SK-N-SH (cell line): ENCODE measurements at regions not wholly inside any gene's neighbourhood (a gene's known extent, or its start where the extent isn't known, plus 50 kb on each side); places are given as distances from the start of the nearest gene placed in this dataset.

Experiments
- CTCF ChIA-PET: fragments of 300-600, 350-600 bp; formaldehyde crosslinking; extraction: SDS; loops from one replicate; lab custom pipeline; 2021; lab: Yijun Ruan, JAX
- POLR2A ChIA-PET: fragments of 350-600 bp; sonication (Branson Sonifier 250); formaldehyde crosslinking; extraction: SDS; loops from one replicate; lab custom pipeline; 2020; ENCODE audit warnings: antibody characterized with exemption, inconsistent platforms; lab: Yijun Ruan, JAX
- DNase-seq: peaks from one replicate; pipeline ENCODE4 v3.0.0; 2012
- H2AFZ ChIP-seq: fragments of 200-600 bp; sonication (generic); 2 replicates; pipeline ENCODE4 v1.8.1; 2016; ENCODE audit warnings: antibody characterized with exemption, mild to moderate bottlenecking, low read depth
- H3F3A ChIP-seq: fragments of 200-600 bp; sonication (generic); replicated peaks from 2 replicates; pipeline ENCODE3; 2016; ENCODE audit warnings: antibody characterized with exemption, mild to moderate bottlenecking; ENCODE audit not compliant: insufficient read depth
- H3K27ac ChIP-seq, 2 experiments: fragments of 200-500 bp in 1 of 2; fragments of 200-600 bp in 1 of 2; sonication (Bioruptor generic) in 1 of 2; sonication (generic), shearing (Covaris generic) in 1 of 2; 2 replicates each; pipeline versions ENCODE4 v1.5.1 to v1.6.1; 2014 to 2016; ENCODE audit warnings: low read depth in 2 of 2, inconsistent platforms in 1 of 2, low read length in 1 of 2, mild to moderate bottlenecking in 1 of 2, mixed read lengths in 1 of 2
- H3K27me3 ChIP-seq: fragments of 200-600 bp; sonication (generic), shearing (Covaris generic); 2 replicates; pipeline ENCODE4 v1.6.1; 2016; ENCODE audit warnings: mixed run types; ENCODE audit not compliant: insufficient read depth
- H3K36me3 ChIP-seq, 2 experiments: fragments of 200-500 bp in 1 of 2; fragments of 200-600 bp in 1 of 2; sonication (Bioruptor generic) in 1 of 2; sonication (generic) in 1 of 2; replicated peaks in 1 of 2; 2 replicates each; pipeline versions ENCODE3 to v1.5.1; 2014 to 2016; ENCODE audit warnings: low read length in 1 of 2, mild to moderate bottlenecking in 1 of 2; ENCODE audit not compliant: insufficient read depth in 2 of 2, control insufficient read depth in 1 of 2
- H3K4me1 ChIP-seq, 2 experiments: fragments of 200-500 bp in 1 of 2; fragments of 200-600 bp in 1 of 2; sonication (Bioruptor generic) in 1 of 2; sonication (generic), shearing (Covaris generic) in 1 of 2; 2 replicates each; pipeline versions ENCODE4 v1.5.1 to v1.6.1; 2014 to 2016; ENCODE audit warnings: low read depth in 1 of 2, low read length in 1 of 2, mixed run types in 1 of 2; ENCODE audit not compliant: insufficient read depth in 2 of 2, control insufficient read depth in 1 of 2
- H3K4me2 ChIP-seq: fragments of 200-600 bp; sonication (generic), shearing (Covaris generic); 2 replicates; pipeline ENCODE4 v1.6.1; 2017; ENCODE audit warnings: mixed run types
- H3K4me3 ChIP-seq, 2 experiments: fragments of 200-500 bp in 1 of 2; fragments of 200-600 bp in 1 of 2; sonication (Bioruptor generic) in 1 of 2; sonication (generic), shearing (Covaris generic) in 1 of 2; 2 replicates each; pipeline versions ENCODE4 v1.5.1 to v1.8.1; 2014 to 2016; ENCODE audit warnings: low read depth in 2 of 2, inconsistent platforms in 1 of 2, low read length in 1 of 2, mild to moderate bottlenecking in 1 of 2, mixed read lengths in 1 of 2, moderate library complexity in 1 of 2
- H3K79me2 ChIP-seq: fragments of 200-600 bp; sonication (generic); 2 replicates; pipeline ENCODE4 v1.8.1; 2017; ENCODE audit warnings: mild to moderate bottlenecking; ENCODE audit not compliant: insufficient read depth
- H3K9ac ChIP-seq: fragments of 200-600 bp; sonication (generic); 2 replicates; pipeline ENCODE4 v1.6.1; 2017; ENCODE audit warnings: mixed run types
- H3K9me2 ChIP-seq: fragments of 200-600 bp; sonication (generic); 2 replicates; pipeline ENCODE4 v1.6.1; 2017; ENCODE audit warnings: mixed run types
- H3K9me3 ChIP-seq: fragments of 200-600 bp; sonication (generic); 2 replicates; pipeline ENCODE4 v1.6.1; 2017; ENCODE audit warnings: mixed run types, mild to moderate bottlenecking, moderate library complexity
- H4K20me1 ChIP-seq: fragments of 200-600 bp; sonication (generic); 2 replicates; pipeline ENCODE4 v1.6.1; 2017; ENCODE audit warnings: mild to moderate bottlenecking, mixed run types; ENCODE audit not compliant: insufficient read depth
- CHD2 ChIP-seq: fragments of 150-350 bp; IDR thresholded peaks from 2 replicates; pipeline ENCODE4 v1.6.1; 2018; ENCODE audit warnings: low read length; ENCODE audit not compliant: partially characterized antibody
- CTCF ChIP-seq: fragments of 200-600 bp; sonication (generic); IDR thresholded peaks from 2 replicates; pipeline ENCODE4 v1.6.1; 2017; ENCODE audit warnings: antibody characterized with exemption, mild to moderate bottlenecking, moderate library complexity
- EZH2phosphoT487 ChIP-seq: fragments of 200-600 bp; sonication (generic); IDR thresholded peaks from 2 replicates; pipeline ENCODE4 v1.6.1; 2017; ENCODE audit warnings: low read depth, mixed run types, mild to moderate bottlenecking, antibody characterized with exemption, moderate library complexity, borderline replicate concordance
- FOSL2 ChIP-seq: IDR thresholded peaks from 2 replicates; pipeline ENCODE4 v1.4.0; 2012; ENCODE audit warnings: low read depth, mild to moderate bottlenecking, moderate library complexity, borderline replicate concordance
- FOXM1 ChIP-seq: IDR thresholded peaks from 2 replicates; pipeline ENCODE4 v1.4.0; 2012; ENCODE audit warnings: low read depth, mild to moderate bottlenecking
- GATA2 ChIP-seq: sonication (generic); formaldehyde crosslinking; IDR thresholded peaks from 2 replicates; pipeline ENCODE4 v1.5.0; 2020; ENCODE audit warnings: mild to moderate bottlenecking, missing genetic modification reagents
- NFIC ChIP-seq: IDR thresholded peaks from 2 replicates; pipeline ENCODE4 v1.4.0; 2012; ENCODE audit warnings: borderline replicate concordance
- NRF1 ChIP-seq: IDR thresholded peaks from 2 replicates; pipeline ENCODE4 v1.6.1; 2012; ENCODE audit warnings: low read depth, mild to moderate bottlenecking, low read length
- PBX3 ChIP-seq: IDR thresholded peaks from 2 replicates; pipeline ENCODE4; 2012
- POLR2AphosphoS5 ChIP-seq: IDR thresholded peaks from 2 replicates; pipeline ENCODE4 v1.6.1; 2012; ENCODE audit warnings: low read depth, low read length
- RCOR1 ChIP-seq: fragments of 150-350 bp; IDR thresholded peaks from 2 replicates; pipeline ENCODE4 v1.6.1; 2017; ENCODE audit warnings: antibody characterized with exemption, low read length
- REST ChIP-seq: IDR thresholded peaks from 2 replicates; pipeline ENCODE4 v1.6.1; 2012; ENCODE audit warnings: mild to moderate bottlenecking, low read depth, low read length, moderate library complexity
- RFX5 ChIP-seq: IDR thresholded peaks from 2 replicates; pipeline ENCODE4 v1.6.1; 2012; ENCODE audit warnings: mild to moderate bottlenecking, improper control_type of control experiment, low read length
- RXRA ChIP-seq: IDR thresholded peaks from 2 replicates; pipeline ENCODE4 v1.4.0; 2012; ENCODE audit warnings: low read depth, mild to moderate bottlenecking, borderline replicate concordance
- SMC3 ChIP-seq: IDR thresholded peaks from 2 replicates; pipeline ENCODE4 v1.6.1; 2012; ENCODE audit warnings: low read depth, low read length, improper control_type of control experiment
- USF1 ChIP-seq: IDR thresholded peaks from 2 replicates; pipeline ENCODE4 v1.4.0; 2012; ENCODE audit warnings: low read depth, borderline replicate concordance
- YY1 ChIP-seq: IDR thresholded peaks from 2 replicates; pipeline ENCODE4 v1.4.0; 2012; ENCODE audit warnings: low read depth, mild to moderate bottlenecking
- WGBS: methylation state at CpG from one replicate; pipeline ENCODE4 v1.1.6; 2017; ENCODE audit warnings: low lambda C conversion rate; 5-methylcytosine and 5-hydroxymethylcytosine counted together

GRCh38 chr13:99751517-99752199, 219.9 kb downstream of the ZIC5 start (continued):
- TF ChIP-seq EZH2phosphoT487 (no peak), POLR2AphosphoS5 (no peak), CHD2 (no peak)
- TF ChIP-seq, all 33 proteins: peak for 0

- Histone ChIP-seq H3K9ac (no peak overlapping the region), H3K27ac (no peak overlapping the region), H3F3A (no peaks in the 10 kb centered on the region), H3K79me2 (no peaks in the 10 kb centered on the region), H4K20me1 (no peaks in the 10 kb centered on the region), H3K4me2 (no peak overlapping the region), H3K9me2 (no peaks in the 10 kb centered on the region), H2AFZ (no peak overlapping the region), H3K36me3 (no peaks in the 10 kb centered on the region), H3K4me3 (no peak overlapping the region), H3K9me3 (no peaks in the 10 kb centered on the region), H3K4me1 (no peaks in the 10 kb centered on the region), H3K27me3 (no peaks in the 10 kb centered on the region)
- 84% methylated on average over 8 of the region's 8 CpGs for WGBS
- CTCF ChIA-PET: no interaction called here
- POLR2A ChIA-PET: no interaction called here
- DNase-seq: no peak
- TF ChIP-seq SMC3 (no peak), GATA2 (no peak), FOXM1 (no peak), YY1 (no peak), NRF1 (no peak), REST (no peak), RXRA (no peak), USF1 (no peak), FOSL2 (no peak), RFX5 (no peak), CTCF (no peak), NFIC (no peak), CHD2 (no peak), RCOR1 (no peak), PBX3 (no peak)
Measured at GRCh38 chr13:99750951-99751350, 220.6 kb downstream of the ZIC5 start.
